ENCODE measurements at regions not wholly inside any gene's neighbourhood (a gene's known extent, or its start where the extent isn't known, plus 50 kb on each side); places are given as distances from the start of the nearest gene placed in this dataset.

DNA sequence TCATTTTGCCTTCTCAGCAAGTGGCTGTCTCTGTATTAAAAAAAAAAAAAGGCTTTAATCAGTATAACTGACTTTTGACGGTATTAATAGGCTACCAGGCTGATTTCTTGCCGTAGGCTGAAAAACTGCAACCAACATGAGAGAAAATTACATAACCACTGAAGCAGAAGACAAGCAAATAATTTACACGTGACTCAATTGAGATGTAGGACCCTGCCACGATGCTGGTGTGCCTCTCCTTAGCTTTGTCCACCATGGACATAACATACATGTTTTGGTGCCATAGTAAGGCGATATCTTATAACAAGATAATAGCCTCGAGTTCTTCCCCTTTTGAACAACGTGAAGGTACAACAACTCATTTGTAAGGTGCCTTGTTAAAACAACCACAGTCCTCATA is 88.7 kb upstream of the GRIP1 start:
- Histone ChIP-seq H3K27ac (ENCODE audit: control insufficient read depth, insufficient read depth, low read length) (no peak overlapping the region), H3K27me3 (ENCODE audit: control insufficient read depth, extremely low read depth, insufficient read depth, low read length) (no peaks in the 10 kb centered on the region), H3K9ac (ENCODE audit: control insufficient read depth, extremely low read depth, insufficient read depth, low read length) (no peak overlapping the region), H3K4me2 (ENCODE audit: control insufficient read depth, extremely low read depth, insufficient read depth, low read depth, low read length) (no peak overlapping the region), H3K4me1 (ENCODE audit: control insufficient read depth, extremely low read depth, insufficient read depth, low read length) (no peaks in the 10 kb centered on the region), H3K4me3 (ENCODE audit: control insufficient read depth in 2 of 3, extremely low read depth in 1 of 3, insufficient read depth in 2 of 3, low read depth in 1 of 3, low read length in 3 of 3) (no peak overlapping the region), H3K9me1 (ENCODE audit: control insufficient read depth, extremely low read depth, insufficient read depth, low read length) (no peaks in the 10 kb centered on the region), H3K9me3 (ENCODE audit: control insufficient read depth, low read depth, low read length) (no peaks in the 10 kb centered on the region), H2AFZ (ENCODE audit: control insufficient read depth, low read length) (no peak overlapping the region), H3K79me2 (ENCODE audit: control insufficient read depth, insufficient read depth, low read length) (no peaks in the 10 kb centered on the region), H4K20me1 (ENCODE audit: control insufficient read depth, extremely low read depth, insufficient read depth, low read length) (no peaks in the 10 kb centered on the region), H3K36me3 (ENCODE audit: control insufficient read depth in 2 of 2, extremely low read depth in 1 of 2, insufficient read depth in 2 of 2, low read length in 2 of 2) (no peaks in the 10 kb centered on the region)
- no peak for TF ChIP-seq EZH2 (IDR thresholded peaks at IDR 0.05; ENCODE audit: low read length)
- TF ChIP-seq, protein P1, sequence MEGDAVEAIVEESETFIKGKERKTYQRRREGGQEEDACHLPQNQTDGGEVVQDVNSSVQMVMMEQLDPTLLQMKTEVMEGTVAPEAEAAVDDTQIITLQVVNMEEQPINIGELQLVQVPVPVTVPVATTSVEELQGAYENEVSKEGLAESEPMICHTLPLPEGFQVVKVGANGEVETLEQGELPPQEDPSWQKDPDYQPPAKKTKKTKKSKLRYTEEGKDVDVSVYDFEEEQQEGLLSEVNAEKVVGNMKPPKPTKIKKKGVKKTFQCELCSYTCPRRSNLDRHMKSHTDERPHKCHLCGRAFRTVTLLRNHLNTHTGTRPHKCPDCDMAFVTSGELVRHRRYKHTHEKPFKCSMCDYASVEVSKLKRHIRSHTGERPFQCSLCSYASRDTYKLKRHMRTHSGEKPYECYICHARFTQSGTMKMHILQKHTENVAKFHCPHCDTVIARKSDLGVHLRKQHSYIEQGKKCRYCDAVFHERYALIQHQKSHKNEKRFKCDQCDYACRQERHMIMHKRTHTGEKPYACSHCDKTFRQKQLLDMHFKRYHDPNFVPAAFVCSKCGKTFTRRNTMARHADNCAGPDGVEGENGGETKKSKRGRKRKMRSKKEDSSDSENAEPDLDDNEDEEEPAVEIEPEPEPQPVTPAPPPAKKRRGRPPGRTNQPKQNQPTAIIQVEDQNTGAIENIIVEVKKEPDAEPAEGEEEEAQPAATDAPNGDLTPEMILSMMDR (optimal IDR thresholded peaks at IDR 0.05 in 1 of 3, IDR thresholded peaks at IDR 0.05 in 1 of 3, conservative IDR thresholded peaks at IDR 0.05 in 1 of 3; ENCODE audit: extremely low read depth in 1 of 3, insufficient read depth in 2 of 3, low read length in 3 of 3) = no peak
- dilution Hi-C loops (cut with MboI; ENCODE audit: extremely low pct_ligation_motif_present, low sequenced_read_pairs) = no loop called here
- DNase-seq (ENCODE audit: low read depth, low spot score) = no peak
- no peak for FAIRE-seq

DNA sequence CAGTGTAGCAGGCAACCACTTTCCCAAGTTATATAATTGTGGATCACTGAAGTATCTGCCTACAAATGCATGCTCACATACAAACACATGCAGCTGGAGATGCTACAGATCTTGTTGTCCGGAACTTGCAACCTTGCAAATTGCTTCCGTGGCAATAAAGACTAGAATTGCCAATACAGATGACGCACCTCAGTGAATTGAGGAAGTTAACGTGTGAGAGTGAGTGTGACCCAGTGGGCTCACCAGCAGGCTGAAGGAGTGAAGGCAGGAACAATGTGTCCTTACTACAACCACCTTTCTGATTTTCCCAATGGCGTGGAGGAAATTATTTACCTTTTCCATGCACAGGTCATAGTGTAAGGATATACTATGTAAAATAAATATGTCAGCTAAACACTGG is 89.4 kb upstream of the GRIP1 start:
- no peaks in the 10 kb centered on the region for H3K79me2 ChIP-seq (ENCODE audit: control insufficient read depth, insufficient read depth, low read length)
- H3K4me2 ChIP-seq (ENCODE audit: control insufficient read depth, extremely low read depth, insufficient read depth, low read depth, low read length) = no peak overlapping the region
- FAIRE-seq (no peak), DNase-seq (ENCODE audit: low read depth, low spot score) (no peak)
- no peak overlapping the region for H3K9ac ChIP-seq (ENCODE audit: control insufficient read depth, extremely low read depth, insufficient read depth, low read length)
- dilution Hi-C loops (cut with MboI; ENCODE audit: extremely low pct_ligation_motif_present, low sequenced_read_pairs) = no loop called here
- H3K4me3 ChIP-seq (ENCODE audit: control insufficient read depth in 2 of 3, extremely low read depth in 1 of 3, insufficient read depth in 2 of 3, low read depth in 1 of 3, low read length in 3 of 3) = no peak overlapping the region
- H3K9me1 ChIP-seq (ENCODE audit: control insufficient read depth, extremely low read depth, insufficient read depth, low read length) = no peaks in the 10 kb centered on the region
- TF ChIP-seq, protein P1 (optimal IDR thresholded peaks at IDR 0.05 in 1 of 3, IDR thresholded peaks at IDR 0.05 in 1 of 3, conservative IDR thresholded peaks at IDR 0.05 in 1 of 3; ENCODE audit: extremely low read depth in 1 of 3, insufficient read depth in 2 of 3, low read length in 3 of 3) = no peak
- H3K36me3 ChIP-seq (ENCODE audit: control insufficient read depth in 2 of 2, extremely low read depth in 1 of 2, insufficient read depth in 2 of 2, low read length in 2 of 2) = no peaks in the 10 kb centered on the region
- H3K4me1 ChIP-seq (ENCODE audit: control insufficient read depth, extremely low read depth, insufficient read depth, low read length) = no peaks in the 10 kb centered on the region
- no peaks in the 10 kb centered on the region for H4K20me1 ChIP-seq (ENCODE audit: control insufficient read depth, extremely low read depth, insufficient read depth, low read length)
- no peak overlapping the region for H3K27ac ChIP-seq (ENCODE audit: control insufficient read depth, insufficient read depth, low read length)
- H3K9me3 ChIP-seq (ENCODE audit: control insufficient read depth, low read depth, low read length) = no peaks in the 10 kb centered on the region
- no peaks in the 10 kb centered on the region for H3K27me3 ChIP-seq (ENCODE audit: control insufficient read depth, extremely low read depth, insufficient read depth, low read length)
- H2AFZ ChIP-seq (ENCODE audit: control insufficient read depth, low read length) = no peak overlapping the region

All from keratinocyte (primary cell).